Keratinocyte (primary cell): ENCODE measurements at regions not wholly inside any gene's neighbourhood (a gene's known extent, or its start where the extent isn't known, plus 50 kb on each side); places are given as distances from the start of the nearest gene placed in this dataset.

Experiments
- DNase-seq: peaks from one replicate; pipeline ENCODE4 v3.0.0-alpha.2; 2011; ENCODE audit warnings: low read depth, missing footprints, low spot score
- FAIRE-seq: peaks from 2 replicates; lab custom pipeline; 2011; peaks lifted over from hg19 to GRCh38; lab: Jason Lieb, UNC
- H2AFZ ChIP-seq: 2 replicates; pipeline ENCODE4 v1.6.0; 2012; ENCODE audit warnings: low read length, control low read depth, inconsistent platforms; ENCODE audit not compliant: control insufficient read depth
- H3K27ac ChIP-seq: 2 replicates; pipeline ENCODE4 v1.5.1; 2011; ENCODE audit warnings: low read length; ENCODE audit not compliant: control insufficient read depth, insufficient read depth
- H3K27me3 ChIP-seq: 3 replicates; pipeline ENCODE4 v1.6.0; 2011; ENCODE audit warnings: low read length; ENCODE audit not compliant: control insufficient read depth, insufficient read depth; ENCODE audit errors: extremely low read depth
- H3K36me3 ChIP-seq, 2 experiments: 2 replicates in 1 of 2; 3 replicates in 1 of 2; pipeline ENCODE4 v1.5.1; 2011; ENCODE audit warnings: low read length in 2 of 2, mild to moderate bottlenecking in 1 of 2; ENCODE audit not compliant: control insufficient read depth in 2 of 2, insufficient read depth in 2 of 2; ENCODE audit errors: extremely low read depth in 1 of 2
- H3K4me1 ChIP-seq: 3 replicates; pipeline ENCODE4 v1.5.1; 2011; ENCODE audit warnings: low read length; ENCODE audit not compliant: control insufficient read depth, insufficient read depth; ENCODE audit errors: extremely low read depth
- H3K4me2 ChIP-seq: 3 replicates; pipeline ENCODE4 v1.6.0; 2011; ENCODE audit warnings: low read depth, low read length; ENCODE audit not compliant: control insufficient read depth, insufficient read depth; ENCODE audit errors: extremely low read depth
- H3K4me3 ChIP-seq, 3 experiments: fragments of 200-600 bp in 1 of 3; sonication (generic) in 1 of 3; 2 replicates in 2 of 3; 3 replicates in 1 of 3; pipeline ENCODE4 v1.5.1; 2011 to 2016; ENCODE audit warnings: low read length in 3 of 3, mild to moderate bottlenecking in 3 of 3, control low read depth in 2 of 3, inconsistent platforms in 1 of 3, low read depth in 1 of 3, mixed read lengths in 1 of 3, mixed run types in 1 of 3, moderate library complexity in 1 of 3; ENCODE audit not compliant: control insufficient read depth in 2 of 3, insufficient read depth in 2 of 3; ENCODE audit errors: extremely low read depth in 1 of 3
- H3K79me2 ChIP-seq: 2 replicates; pipeline ENCODE4 v1.6.0; 2012; ENCODE audit warnings: low read length; ENCODE audit not compliant: control insufficient read depth, insufficient read depth
- H3K9ac ChIP-seq: 3 replicates; pipeline ENCODE4 v1.6.0; 2011; ENCODE audit warnings: low read length; ENCODE audit not compliant: control insufficient read depth, insufficient read depth; ENCODE audit errors: extremely low read depth
- H3K9me1 ChIP-seq: 3 replicates; pipeline ENCODE4 v1.6.0; 2011; ENCODE audit warnings: low read length; ENCODE audit not compliant: control insufficient read depth, insufficient read depth; ENCODE audit errors: extremely low read depth
- H3K9me3 ChIP-seq: 2 replicates; pipeline ENCODE4 v1.5.1; 2012; ENCODE audit warnings: low read depth, low read length; ENCODE audit not compliant: control insufficient read depth
- H4K20me1 ChIP-seq: 3 replicates; pipeline ENCODE4 v1.6.0; 2011; ENCODE audit warnings: low read length; ENCODE audit not compliant: control insufficient read depth, insufficient read depth; ENCODE audit errors: extremely low read depth
- CTCF ChIP-seq, 3 experiments: IDR thresholded peaks in 1 of 3; conservative IDR thresholded peaks in 1 of 3; optimal IDR thresholded peaks in 1 of 3; 2 replicates in 2 of 3; 3 replicates in 1 of 3; pipeline versions ENCODE3 to v1.5.1; 2011; ENCODE audit warnings: low read length in 3 of 3, mild to moderate bottlenecking in 3 of 3, moderate library complexity in 2 of 3, control low read depth in 1 of 3, inconsistent platforms in 1 of 3; ENCODE audit not compliant: insufficient read depth in 2 of 3; ENCODE audit errors: extremely low read depth in 1 of 3
- EZH2 ChIP-seq: IDR thresholded peaks from one replicate; pipeline ENCODE4 v1.6.1; 2012; ENCODE audit warnings: inconsistent platforms, mild to moderate bottlenecking, low read length, moderate library complexity
- dilution Hi-C: fragments of 300-500 bp; cut with MboI; formaldehyde crosslinking; loops from one replicate; pipeline ENCODE4 v1.7.0; 2020; ENCODE audit warnings: low sequenced_read_pairs; ENCODE audit not compliant: extremely low pct_ligation_motif_present

GRCh38 chr1:115412733-115413132, 74.7 kb upstream of the NGF start:
- dilution Hi-C loops: no loop called here
- Histone ChIP-seq H3K9me3 (no peaks in the 10 kb centered on the region), H3K4me1 (peaks cover 15% of the 10 kb centered on the region), H3K79me2 (no peaks in the 10 kb centered on the region), H3K27me3 (no peaks in the 10 kb centered on the region), H3K9ac (no peak overlapping the region), H3K4me3 (no peak overlapping the region), H3K4me2 (no peak overlapping the region), H4K20me1 (no peaks in the 10 kb centered on the region), H2AFZ (no peak overlapping the region), H3K36me3 (no peaks in the 10 kb centered on the region), H3K9me1 (no peaks in the 10 kb centered on the region), H3K27ac (no peak overlapping the region)
- TF ChIP-seq EZH2 (no peak), CTCF (optimal IDR thresholded peaks at IDR 0.05 in 1 of 3, IDR thresholded peaks at IDR 0.05 in 1 of 3, conservative IDR thresholded peaks at IDR 0.05 in 1 of 3; ENCODE audit: extremely low read depth in 1 of 3, insufficient read depth in 2 of 3, low read length in 3 of 3) (no peak)
- DNase-seq: no peak
- no peak for FAIRE-seq

GRCh38 chr1:115412286-115412685, 74.2 kb upstream of the NGF start:
- Histone ChIP-seq H3K79me2 (no peaks in the 10 kb centered on the region), H3K27ac (no peak overlapping the region), H4K20me1 (no peaks in the 10 kb centered on the region), H2AFZ (no peak overlapping the region), H3K9me3 (no peaks in the 10 kb centered on the region), H3K9ac (no peak overlapping the region), H3K27me3 (no peaks in the 10 kb centered on the region), H3K4me1 (peaks cover 15% of the 10 kb centered on the region), H3K9me1 (no peaks in the 10 kb centered on the region), H3K4me2 (no peak overlapping the region), H3K4me3 (no peak overlapping the region), H3K36me3 (no peaks in the 10 kb centered on the region)
- FAIRE-seq (no peak), DNase-seq (no peak)
- TF ChIP-seq CTCF (optimal IDR thresholded peaks at IDR 0.05 in 1 of 3, IDR thresholded peaks at IDR 0.05 in 1 of 3, conservative IDR thresholded peaks at IDR 0.05 in 1 of 3; ENCODE audit: extremely low read depth in 1 of 3, insufficient read depth in 2 of 3, low read length in 3 of 3) (no peak), EZH2 (no peak)
- dilution Hi-C loops: no loop called here
